ENCODE measurements at regions not wholly inside any gene's neighbourhood (a gene's known extent, or its start where the extent isn't known, plus 50 kb on each side); places are given as distances from the start of the nearest gene placed in this dataset.

GRCh38 chr6:3527651-3527977, 70.8 kb upstream of the SLC22A23 start:
- H3K4me1 ChIP-seq (ENCODE audit: low read length), result no peaks in the 10 kb centered on the region
- no peak for DNase-seq
- no peak overlapping the region for H3K4me3 ChIP-seq (ENCODE audit: low read length)
- no peak for TF ChIP-seq EZH2phosphoT487 (IDR thresholded peaks at IDR 0.05; ENCODE audit: low read length)
- TF ChIP-seq EZH2 (optimal IDR thresholded peaks at IDR 0.05; ENCODE audit: low read depth, low read length), result no peak
- TF ChIP-seq, protein P1, sequence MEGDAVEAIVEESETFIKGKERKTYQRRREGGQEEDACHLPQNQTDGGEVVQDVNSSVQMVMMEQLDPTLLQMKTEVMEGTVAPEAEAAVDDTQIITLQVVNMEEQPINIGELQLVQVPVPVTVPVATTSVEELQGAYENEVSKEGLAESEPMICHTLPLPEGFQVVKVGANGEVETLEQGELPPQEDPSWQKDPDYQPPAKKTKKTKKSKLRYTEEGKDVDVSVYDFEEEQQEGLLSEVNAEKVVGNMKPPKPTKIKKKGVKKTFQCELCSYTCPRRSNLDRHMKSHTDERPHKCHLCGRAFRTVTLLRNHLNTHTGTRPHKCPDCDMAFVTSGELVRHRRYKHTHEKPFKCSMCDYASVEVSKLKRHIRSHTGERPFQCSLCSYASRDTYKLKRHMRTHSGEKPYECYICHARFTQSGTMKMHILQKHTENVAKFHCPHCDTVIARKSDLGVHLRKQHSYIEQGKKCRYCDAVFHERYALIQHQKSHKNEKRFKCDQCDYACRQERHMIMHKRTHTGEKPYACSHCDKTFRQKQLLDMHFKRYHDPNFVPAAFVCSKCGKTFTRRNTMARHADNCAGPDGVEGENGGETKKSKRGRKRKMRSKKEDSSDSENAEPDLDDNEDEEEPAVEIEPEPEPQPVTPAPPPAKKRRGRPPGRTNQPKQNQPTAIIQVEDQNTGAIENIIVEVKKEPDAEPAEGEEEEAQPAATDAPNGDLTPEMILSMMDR (IDR thresholded peaks at IDR 0.05; ENCODE audit: low read length), result no peak
- no peaks in the 10 kb centered on the region for H3K27me3 ChIP-seq (replicated peaks; ENCODE audit: insufficient read depth, low read length)
- H3K27ac ChIP-seq (ENCODE audit: low read length), result no peak overlapping the region
- H3K36me3 ChIP-seq (replicated peaks; ENCODE audit: insufficient read depth, low read length), result no peaks in the 10 kb centered on the region
- H3K79me2 ChIP-seq (ENCODE audit: low read length), result no peaks in the 10 kb centered on the region
- no peaks in the 10 kb centered on the region for H3K9me2 ChIP-seq (replicated peaks; ENCODE audit: insufficient read depth, low read length)
- H3K9ac ChIP-seq (ENCODE audit: low read length), result no peak overlapping the region
- H3F3A ChIP-seq (ENCODE audit: insufficient read depth, low read length), result no peaks in the 10 kb centered on the region
- no peak overlapping the region for H2AFZ ChIP-seq (ENCODE audit: low read length)
- H3K4me2 ChIP-seq (ENCODE audit: low read depth, low read length), result no peak overlapping the region
- no peaks in the 10 kb centered on the region for H4K20me1 ChIP-seq (ENCODE audit: insufficient read depth, low read length)
- H3K9me3 ChIP-seq (replicated peaks; ENCODE audit: insufficient read depth, low read length), result no peaks in the 10 kb centered on the region

DNA sequence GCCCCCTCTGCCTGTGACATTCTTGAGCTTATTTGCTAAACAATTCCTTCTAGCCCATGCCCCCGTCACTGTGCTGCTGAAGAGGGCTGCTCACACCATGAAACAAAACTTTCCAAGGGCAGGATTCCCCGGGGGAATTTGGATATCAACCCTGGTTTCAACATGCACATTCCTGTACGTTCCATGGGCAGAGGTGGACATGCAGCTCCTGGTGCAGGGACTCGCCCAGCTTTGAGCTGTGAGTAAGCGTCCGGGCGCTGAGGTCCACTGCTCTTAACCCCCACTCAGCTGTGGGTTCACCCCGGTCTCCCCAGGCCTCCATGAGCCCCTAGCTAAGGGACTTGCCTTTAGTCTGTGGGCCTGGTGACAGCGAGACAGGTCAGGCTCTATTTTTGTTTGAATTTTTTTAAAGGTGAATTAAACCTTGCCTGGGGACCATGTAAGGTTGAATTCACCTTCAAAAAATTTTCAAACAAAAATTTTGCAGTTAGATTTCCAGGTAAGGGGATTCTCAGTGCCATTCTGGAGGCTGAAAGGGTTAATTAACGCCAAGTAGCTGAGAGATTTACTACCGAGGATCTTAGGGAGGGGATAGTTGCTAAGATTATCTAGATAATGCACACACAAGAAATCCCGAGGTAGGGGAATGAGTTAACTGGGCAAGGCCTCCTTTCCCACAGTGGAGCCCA, 70.3 kb upstream of the SLC22A23 start:
- H3K36me3 ChIP-seq (replicated peaks; ENCODE audit: insufficient read depth, low read length), result no peaks in the 10 kb centered on the region
- no peaks in the 10 kb centered on the region for H3K9me2 ChIP-seq (replicated peaks; ENCODE audit: insufficient read depth, low read length)
- H3K4me3 ChIP-seq (ENCODE audit: low read length), result no peak overlapping the region
- H3F3A ChIP-seq (ENCODE audit: insufficient read depth, low read length), result no peaks in the 10 kb centered on the region
- H2AFZ ChIP-seq (ENCODE audit: low read length), result no peak overlapping the region
- H3K9ac ChIP-seq (ENCODE audit: low read length), result no peak overlapping the region
- H3K9me3 ChIP-seq (replicated peaks; ENCODE audit: insufficient read depth, low read length), result no peaks in the 10 kb centered on the region
- no peaks in the 10 kb centered on the region for H4K20me1 ChIP-seq (ENCODE audit: insufficient read depth, low read length)
- H3K4me2 ChIP-seq (ENCODE audit: low read depth, low read length), result no peak overlapping the region
- H3K27me3 ChIP-seq (replicated peaks; ENCODE audit: insufficient read depth, low read length), result no peaks in the 10 kb centered on the region
- TF ChIP-seq EZH2 (optimal IDR thresholded peaks at IDR 0.05; ENCODE audit: low read depth, low read length), result no peak
- no peak for TF ChIP-seq EZH2phosphoT487 (IDR thresholded peaks at IDR 0.05; ENCODE audit: low read length)
- TF ChIP-seq, protein P1 (IDR thresholded peaks at IDR 0.05; ENCODE audit: low read length), result no peak
- DNase-seq, result no peak
- H3K79me2 ChIP-seq (ENCODE audit: low read length), result no peaks in the 10 kb centered on the region
- no peaks in the 10 kb centered on the region for H3K4me1 ChIP-seq (ENCODE audit: low read length)
- H3K27ac ChIP-seq (ENCODE audit: low read length), result no peak overlapping the region

- Histone ChIP-seq H3K9me3 (replicated peaks; ENCODE audit: insufficient read depth, low read length) (no peaks in the 10 kb centered on the region), H3K4me1 (ENCODE audit: low read length) (no peaks in the 10 kb centered on the region), H3K27ac (ENCODE audit: low read length) (no peak overlapping the region), H3K4me3 (ENCODE audit: low read length) (no peak overlapping the region), H2AFZ (ENCODE audit: low read length) (no peak overlapping the region), H3F3A (ENCODE audit: insufficient read depth, low read length) (no peaks in the 10 kb centered on the region), H3K9me2 (replicated peaks; ENCODE audit: insufficient read depth, low read length) (no peaks in the 10 kb centered on the region), H3K27me3 (replicated peaks; ENCODE audit: insufficient read depth, low read length) (no peaks in the 10 kb centered on the region), H3K79me2 (ENCODE audit: low read length) (no peaks in the 10 kb centered on the region), H3K9ac (ENCODE audit: low read length) (no peak overlapping the region), H3K36me3 (replicated peaks; ENCODE audit: insufficient read depth, low read length) (no peaks in the 10 kb centered on the region), H3K4me2 (ENCODE audit: low read depth, low read length) (no peak overlapping the region), H4K20me1 (ENCODE audit: insufficient read depth, low read length) (no peaks in the 10 kb centered on the region)
- DNase-seq, result no peak
- TF ChIP-seq, protein P1 (IDR thresholded peaks at IDR 0.05; ENCODE audit: low read length), result no peak
- TF ChIP-seq EZH2 (optimal IDR thresholded peaks at IDR 0.05; ENCODE audit: low read depth, low read length) (no peak), EZH2phosphoT487 (IDR thresholded peaks at IDR 0.05; ENCODE audit: low read length) (no peak)
Measured at GRCh38 chr6:3525915-3526314, 69.1 kb upstream of the SLC22A23 start.
